NB4 (cell line): ENCODE measurements at regions not wholly inside any gene's neighbourhood (a gene's known extent, or its start where the extent isn't known, plus 50 kb on each side); places are given as distances from the start of the nearest gene placed in this dataset.

Experiments used
- DNase-seq: peaks from one replicate; pipeline ENCODE4 v3.0.0; 2010; ENCODE audit warnings: low read depth
- H3K4me3 ChIP-seq: one replicate; pipeline ENCODE4 v1.5.1; 2011; ENCODE audit warnings: mild to moderate bottlenecking, low read depth, low read length, moderate library complexity
- CTCF ChIP-seq: IDR thresholded peaks from one replicate; pipeline ENCODE4 v1.5.1; 2012; ENCODE audit warnings: low read depth, low read length
- MAX ChIP-seq: IDR thresholded peaks from 2 replicates; pipeline ENCODE4 v1.6.1; 2011; ENCODE audit warnings: low read depth, low read length
- MYC ChIP-seq: IDR thresholded peaks from 2 replicates; pipeline ENCODE4 v1.6.1; 2011; ENCODE audit warnings: low read depth, low read length
- POLR2A ChIP-seq: IDR thresholded peaks from 2 replicates; pipeline ENCODE4 v1.6.1; 2011; ENCODE audit warnings: mild to moderate bottlenecking; ENCODE audit not compliant: insufficient read length; ENCODE audit errors: extremely low read depth

GRCh38 chr4:153083447-153083947 is 120.7 kb upstream of the TRIM2 start:
- DNase-seq, result peak; percentile 66
- no peak overlapping the region for H3K4me3 ChIP-seq
- TF ChIP-seq MAX (no peak), CTCF (peak; percentile 33), MYC (no peak)

- no peak overlapping the region for H3K4me3 ChIP-seq
- DNase-seq, result no peak
- TF ChIP-seq POLR2A (no peak), MYC (no peak), MAX (no peak), CTCF (no peak)
Observed at GRCh38 chr4:153084224-153084979, 119.8 kb upstream of the TRIM2 start.

- H3K4me3 ChIP-seq, result no peak overlapping the region
Observed at GRCh38 chr4:153084980-153085630, 119.1 kb upstream of the TRIM2 start.

GRCh38 chr4:153087671-153088194 is 116.5 kb upstream of the TRIM2 start:
- TF ChIP-seq MYC (no peak), POLR2A (no peak), CTCF (no peak), MAX (no peak)
- DNase-seq, result no peak
- H3K4me3 ChIP-seq, result no peak overlapping the region

More at GRCh38 chr4:153084980-153085630, 119.1 kb upstream of the TRIM2 start:
- TF ChIP-seq CTCF (peak; percentile 93), MYC (no peak)
- peak; percentile 64 for DNase-seq

GRCh38 chr4:153089742-153090141 is 114.5 kb upstream of the TRIM2 start:
- no peak for DNase-seq

More at GRCh38 chr4:153089742-153090141, 114.5 kb upstream of the TRIM2 start:
- TF ChIP-seq MAX (no peak), CTCF (no peak), MYC (no peak)
- no peak overlapping the region for H3K4me3 ChIP-seq
